ENCODE measurements at regions not wholly inside any gene's neighbourhood (a gene's known extent, or its start where the extent isn't known, plus 50 kb on each side); places are given as distances from the start of the nearest gene placed in this dataset.

DNA sequence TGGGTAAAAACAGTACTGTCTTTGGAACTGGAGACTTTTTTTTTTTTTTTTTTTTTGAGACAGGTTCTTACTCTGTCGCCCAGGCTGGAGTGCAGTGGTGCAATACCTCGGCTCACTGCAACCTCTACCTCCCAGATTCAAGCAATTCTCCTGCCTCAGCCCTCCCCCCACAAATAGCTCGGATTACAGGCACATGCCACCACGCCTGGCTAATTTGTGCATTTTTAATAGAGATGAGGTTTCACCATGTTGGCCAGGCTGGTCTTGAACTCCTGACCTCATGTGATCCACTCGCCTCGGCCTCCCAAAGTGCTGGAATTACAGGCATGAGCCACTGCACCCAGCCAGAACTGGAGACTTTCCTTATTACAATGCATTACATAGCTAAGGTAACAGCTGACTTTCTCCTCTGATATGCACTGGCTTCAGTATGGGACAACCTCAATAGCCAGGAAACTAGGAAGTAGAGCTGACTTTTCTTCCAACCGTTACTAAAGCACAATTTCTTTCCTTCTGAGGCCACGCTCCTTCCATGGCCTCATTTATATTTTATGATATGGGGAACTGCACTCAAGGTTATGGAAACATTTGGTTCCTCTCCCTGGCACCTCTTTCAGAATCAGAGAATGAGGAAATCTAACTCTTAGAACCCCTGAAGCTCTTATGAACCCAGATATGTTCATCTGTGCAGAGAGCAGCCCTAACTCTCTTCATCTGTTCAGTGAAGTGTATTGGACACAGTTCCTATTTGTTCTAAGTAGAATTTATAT is 53.5 kb upstream of the FAM9B start:
- DNase-seq = no peak

DNA sequence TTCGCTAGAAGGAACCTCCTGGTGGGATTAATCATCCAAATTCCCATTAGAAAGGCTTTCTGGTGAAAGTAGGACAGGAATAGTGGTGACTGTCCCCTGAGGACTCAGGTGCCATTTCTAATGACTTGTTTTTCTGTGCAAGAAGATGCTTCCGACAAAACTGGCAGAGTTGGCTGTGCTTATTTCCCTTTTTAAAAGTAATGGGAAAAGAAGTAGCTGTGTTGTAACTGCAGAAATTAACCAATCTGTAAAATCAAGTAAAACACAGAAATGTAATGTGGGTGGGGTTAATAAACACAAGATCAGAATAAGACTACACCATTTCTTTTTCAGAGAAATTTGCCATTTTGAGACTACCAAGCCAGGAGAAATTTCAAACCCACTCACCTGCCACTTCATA is 55.0 kb upstream of the FAM9B start:
- in situ Hi-C loops (cut with HindIII; ENCODE audit: low pct_ligation_motif_present, low pct_unique_long_range_greater_than_20kb, low sequenced_read_pairs) = no loop called here
- DNase-seq = no peak

More for the DNA sequence above, 53.5 kb upstream of the FAM9B start:
- in situ Hi-C loops (cut with HindIII; ENCODE audit: low pct_ligation_motif_present, low pct_unique_long_range_greater_than_20kb, low sequenced_read_pairs) = no loop called here

DNA sequence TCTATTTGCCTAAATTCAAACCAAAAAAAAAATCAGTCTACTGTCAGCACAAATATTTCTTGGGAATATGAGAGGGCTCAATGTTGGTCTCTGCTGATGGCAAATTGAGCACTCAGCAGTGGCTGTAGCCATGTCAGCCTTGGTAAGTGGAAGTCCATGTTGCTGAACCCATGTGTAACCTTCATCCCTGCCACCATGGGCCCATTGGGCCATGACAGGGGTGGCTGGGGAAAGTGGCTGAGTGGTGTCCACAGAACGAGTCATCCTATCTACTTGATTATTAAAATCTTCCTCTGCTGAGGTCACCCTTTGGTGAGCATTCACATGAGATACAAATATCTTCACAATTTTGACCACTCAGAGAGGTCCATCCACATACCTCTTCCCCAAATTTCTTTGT is 56.8 kb upstream of the FAM9B start:
- in situ Hi-C loops (cut with HindIII; ENCODE audit: low pct_ligation_motif_present, low pct_unique_long_range_greater_than_20kb, low sequenced_read_pairs) = no loop called here
- DNase-seq = no peak

DNA sequence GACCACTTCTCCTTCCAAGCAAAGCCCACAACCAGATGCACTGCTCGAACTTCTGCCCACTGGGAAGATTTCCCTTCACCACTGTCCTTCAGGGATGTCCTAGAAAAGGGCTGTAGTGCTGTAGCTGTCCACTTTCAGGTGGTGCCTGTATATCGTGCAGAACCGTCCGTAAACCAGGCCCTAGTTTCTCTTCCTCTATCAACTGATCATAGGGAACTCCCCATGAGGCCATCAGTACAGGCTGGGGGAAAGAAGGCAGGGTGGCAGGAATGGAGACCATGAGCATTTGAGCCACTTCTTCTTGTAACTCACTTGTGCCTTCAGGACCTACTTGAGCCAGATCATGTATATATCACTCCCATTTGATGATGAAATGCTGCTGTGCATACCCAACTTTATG is 57.3 kb upstream of the FAM9B start:
- in situ Hi-C loops (cut with HindIII; ENCODE audit: low pct_ligation_motif_present, low pct_unique_long_range_greater_than_20kb, low sequenced_read_pairs) = no loop called here
- DNase-seq = no peak

DNA sequence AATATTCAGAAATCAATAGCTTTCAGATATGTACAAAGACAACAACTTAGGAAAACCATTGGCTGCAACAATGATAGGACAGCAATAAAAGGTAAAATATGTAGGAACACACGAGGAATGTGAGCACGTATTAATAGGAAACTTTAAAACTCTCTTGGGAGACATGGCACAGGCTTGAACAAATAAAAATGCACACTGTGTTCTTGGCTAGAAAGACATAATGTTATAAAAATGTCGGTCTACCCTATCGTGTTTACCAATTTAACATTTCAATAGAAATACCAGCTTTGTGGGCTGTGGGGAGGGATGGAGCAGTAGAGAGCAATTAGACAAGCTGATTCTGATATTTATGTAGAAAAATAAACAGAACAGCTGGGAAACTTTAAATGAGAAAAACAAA is 69.0 kb upstream of the FAM9B start:
- no peak for DNase-seq
- in situ Hi-C loops (cut with HindIII; ENCODE audit: low pct_ligation_motif_present, low pct_unique_long_range_greater_than_20kb, low sequenced_read_pairs) = no loop called here

DNA sequence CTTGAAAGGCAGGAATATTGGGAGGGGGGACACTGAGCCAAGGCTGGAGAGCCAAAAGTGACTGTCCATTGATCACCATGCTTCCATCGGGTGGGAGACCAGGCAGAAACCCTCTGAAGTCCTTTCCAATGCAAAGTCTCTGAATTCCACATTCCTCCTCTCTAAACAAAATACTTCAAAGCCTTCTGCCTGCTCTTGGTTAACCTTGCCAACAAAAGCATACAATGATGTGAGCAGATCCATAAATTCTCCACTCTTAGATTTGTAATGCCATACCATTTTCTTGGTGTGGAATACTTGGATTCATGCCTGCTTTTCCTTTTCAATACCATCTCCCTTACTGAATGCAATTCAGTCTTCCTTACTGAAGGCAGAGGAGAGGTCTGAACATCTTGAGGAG is 74.1 kb upstream of the FAM9B start:
- in situ Hi-C loops (cut with HindIII; ENCODE audit: low pct_ligation_motif_present, low pct_unique_long_range_greater_than_20kb, low sequenced_read_pairs) = no loop called here
- no peak for DNase-seq

DNA sequence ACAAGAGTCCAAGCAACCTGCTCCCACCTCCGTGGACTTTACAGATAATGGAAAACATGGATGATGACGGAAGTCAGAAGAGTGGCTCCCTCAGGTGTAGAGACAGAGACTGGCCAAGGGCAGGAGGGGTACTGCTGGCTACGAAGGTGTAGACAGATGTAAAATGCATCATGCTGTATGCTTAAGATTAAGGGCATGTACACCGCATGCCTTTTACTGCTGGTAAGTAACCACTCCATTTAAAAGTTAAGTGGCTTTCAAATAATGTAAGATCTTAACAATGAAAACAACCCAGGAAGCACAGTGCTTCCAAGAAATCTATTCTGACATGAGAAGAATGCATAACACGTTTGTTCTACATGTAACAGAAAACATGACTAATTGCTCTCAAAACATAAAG is 76.9 kb upstream of the FAM9B start:
- in situ Hi-C loops (cut with HindIII; ENCODE audit: low pct_ligation_motif_present, low pct_unique_long_range_greater_than_20kb, low sequenced_read_pairs) = no loop called here
- DNase-seq = no peak

DNA sequence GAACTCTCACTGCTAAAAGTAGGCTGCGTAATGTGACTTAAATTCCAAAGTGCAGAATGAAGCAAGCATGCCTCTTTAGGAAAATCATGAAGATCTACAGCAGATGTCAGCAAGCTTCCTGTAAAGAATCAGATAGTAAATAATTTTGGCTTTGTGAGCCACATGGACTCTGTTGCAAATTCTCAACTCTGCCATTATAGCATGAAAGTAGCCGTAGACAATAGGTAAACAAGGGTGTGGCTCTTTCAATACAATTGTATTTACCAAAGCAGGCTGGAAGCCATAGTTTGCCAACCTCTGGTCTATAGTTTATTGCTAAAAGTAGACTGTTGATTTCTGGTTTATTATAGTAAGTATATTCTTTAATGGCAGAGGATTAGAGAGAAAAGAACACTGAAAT is 80.3 kb upstream of the FAM9B start:
- in situ Hi-C loops (cut with HindIII; ENCODE audit: low pct_ligation_motif_present, low pct_unique_long_range_greater_than_20kb, low sequenced_read_pairs) = no loop called here

DNA sequence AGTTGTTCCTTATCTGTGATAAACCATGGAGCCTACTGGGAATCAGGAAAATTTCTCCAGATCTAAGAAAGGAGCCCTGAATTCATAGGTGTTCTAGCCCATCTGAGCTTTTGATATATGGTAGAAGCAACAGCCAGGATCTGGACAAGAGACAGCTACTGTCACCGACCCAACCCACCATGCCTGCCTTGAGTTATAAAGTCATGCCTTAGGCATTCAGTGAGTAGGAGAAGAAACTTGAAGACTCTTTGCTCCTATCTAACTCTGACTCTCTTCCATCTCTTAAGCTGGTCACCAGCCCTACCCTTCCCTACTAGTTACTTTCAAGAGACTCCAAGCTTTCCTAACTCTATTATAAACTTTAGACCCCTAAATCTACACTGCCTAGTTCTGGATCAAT is 83.9 kb upstream of the FAM9B start:
- in situ Hi-C loops (cut with HindIII; ENCODE audit: low pct_ligation_motif_present, low pct_unique_long_range_greater_than_20kb, low sequenced_read_pairs) = no loop called here
- DNase-seq = no peak

More for the DNA sequence above, 80.3 kb upstream of the FAM9B start:
- DNase-seq = no peak

DNA sequence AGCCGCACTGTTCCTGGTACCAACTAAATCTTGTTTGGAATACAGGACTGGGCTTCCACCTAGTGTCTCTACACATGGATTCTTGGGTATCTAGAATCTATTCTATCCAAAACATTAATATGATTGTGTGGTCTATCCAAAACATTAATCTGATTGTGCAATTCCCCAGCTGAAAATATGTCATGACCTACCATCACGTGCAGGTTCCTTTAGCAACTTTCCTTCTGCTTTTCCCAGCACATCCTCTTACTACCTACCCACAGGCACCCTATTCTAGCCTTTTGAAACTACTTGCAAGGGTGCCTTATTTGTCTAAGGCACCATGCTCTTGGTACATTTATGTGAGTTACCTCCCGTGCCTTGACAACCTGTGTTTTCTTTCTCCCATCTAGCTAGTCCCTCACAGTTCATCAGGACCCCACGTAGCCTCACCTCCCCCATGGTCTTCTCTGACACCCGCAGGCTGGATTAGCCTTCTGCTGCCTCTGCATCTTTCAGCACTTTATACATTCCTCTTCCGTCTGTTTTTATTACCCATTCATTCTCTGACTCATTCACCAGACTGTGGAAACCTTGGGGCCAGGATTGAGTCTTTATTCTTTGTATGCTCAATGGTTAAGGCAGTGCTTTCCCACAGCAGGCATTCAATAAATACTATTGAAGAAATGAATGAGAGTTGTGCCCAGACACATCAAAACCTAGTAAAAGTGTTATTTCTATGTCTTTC is 88.8 kb upstream of the FAM9B start:
- DNase-seq = no peak
- in situ Hi-C loops (cut with HindIII; ENCODE audit: low pct_ligation_motif_present, low pct_unique_long_range_greater_than_20kb, low sequenced_read_pairs) = no loop called here

DNA sequence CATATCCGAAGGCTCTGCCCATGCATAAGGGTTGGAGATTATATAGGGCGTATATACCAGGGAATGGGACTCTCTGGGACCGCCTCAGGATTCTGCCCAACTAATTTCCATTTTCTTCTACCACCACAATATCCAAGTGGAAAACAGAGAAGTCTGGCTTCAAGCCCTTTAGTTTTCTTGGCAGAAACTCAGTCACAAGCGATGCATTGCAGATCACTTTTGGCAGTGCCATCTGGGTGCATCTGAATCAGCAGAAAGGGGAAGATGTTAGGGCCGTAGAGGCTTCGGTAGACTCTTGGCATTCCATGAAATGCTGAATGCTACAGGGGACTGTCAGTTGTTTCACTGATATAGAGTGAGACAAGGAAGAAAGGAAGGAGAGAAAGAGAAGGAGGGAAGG is 94.1 kb upstream of the FAM9B start:
- no peak for DNase-seq
- in situ Hi-C loops (cut with HindIII; ENCODE audit: low pct_ligation_motif_present, low pct_unique_long_range_greater_than_20kb, low sequenced_read_pairs) = no loop called here

DNA sequence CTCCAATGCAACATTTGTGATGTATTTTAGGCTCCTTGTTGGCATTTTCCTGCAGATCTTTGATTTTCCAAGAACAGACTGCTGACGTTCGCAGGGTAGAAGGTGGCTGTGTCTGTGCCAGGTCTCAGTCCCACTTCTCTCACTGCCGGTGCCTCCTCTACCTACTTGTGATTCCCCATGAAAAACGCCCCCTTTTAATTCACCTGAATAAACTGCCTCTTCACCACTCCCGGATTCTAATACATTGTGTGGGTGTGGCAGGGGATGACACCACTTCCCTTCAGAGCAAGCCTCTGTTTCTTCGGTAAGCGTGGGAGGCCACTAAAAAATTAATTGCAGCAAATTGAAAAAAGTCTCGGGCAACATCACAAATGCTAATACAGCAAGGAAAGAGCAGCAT is 96.1 kb upstream of the FAM9B start:
- DNase-seq = no peak
- in situ Hi-C loops (cut with HindIII; ENCODE audit: low pct_ligation_motif_present, low pct_unique_long_range_greater_than_20kb, low sequenced_read_pairs) = no loop called here

DNA sequence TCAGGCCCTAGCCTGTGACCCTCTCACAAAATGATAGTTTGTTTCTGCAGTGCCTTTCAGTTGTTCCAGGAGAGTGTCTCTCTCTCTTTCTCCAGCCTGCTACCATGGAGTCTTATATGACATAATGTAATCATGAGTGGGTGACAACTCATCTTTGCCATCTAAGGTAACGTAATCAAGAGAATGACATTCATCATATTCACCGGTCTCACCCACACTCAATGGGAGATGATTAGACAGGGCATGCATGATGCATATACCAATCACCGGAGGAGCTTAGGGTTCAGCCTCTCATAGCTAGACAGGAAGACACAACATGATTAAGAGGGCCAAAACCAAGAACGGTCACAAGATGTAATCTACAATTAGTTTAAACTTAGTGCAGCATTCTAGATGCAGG is 97.1 kb upstream of the FAM9B start:
- in situ Hi-C loops (cut with HindIII; ENCODE audit: low pct_ligation_motif_present, low pct_unique_long_range_greater_than_20kb, low sequenced_read_pairs) = no loop called here
- no peak for DNase-seq

DNA sequence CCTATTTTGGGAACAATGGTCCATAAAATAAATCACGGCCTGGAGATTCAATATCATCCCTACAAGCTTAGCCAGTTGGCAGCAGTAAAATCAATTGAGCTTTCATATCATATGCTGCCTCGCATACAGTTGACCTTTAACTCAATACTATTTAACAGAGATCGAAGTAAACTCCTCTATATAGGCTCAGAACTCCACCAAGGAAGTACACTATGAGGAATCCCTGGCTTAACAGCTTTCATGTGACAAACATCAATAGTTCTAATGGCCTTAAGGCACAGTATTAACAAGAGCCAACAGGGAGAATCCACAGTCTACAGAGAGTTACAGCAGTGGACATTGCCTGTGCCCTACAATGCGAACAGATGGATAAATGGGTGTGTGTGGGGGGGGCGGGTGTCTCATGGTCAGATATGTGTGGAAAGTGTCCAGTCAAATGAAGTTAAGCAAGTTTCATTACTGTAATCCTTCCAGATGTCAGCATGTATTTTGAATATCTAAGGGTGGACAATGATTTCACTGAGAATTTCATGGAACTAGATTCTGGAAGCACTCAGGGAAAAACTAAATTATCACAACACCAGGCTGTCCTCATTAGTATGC is 98.2 kb upstream of the FAM9B start:
- DNase-seq = no peak
- in situ Hi-C loops (cut with HindIII; ENCODE audit: low pct_ligation_motif_present, low pct_unique_long_range_greater_than_20kb, low sequenced_read_pairs) = no loop called here

DNA sequence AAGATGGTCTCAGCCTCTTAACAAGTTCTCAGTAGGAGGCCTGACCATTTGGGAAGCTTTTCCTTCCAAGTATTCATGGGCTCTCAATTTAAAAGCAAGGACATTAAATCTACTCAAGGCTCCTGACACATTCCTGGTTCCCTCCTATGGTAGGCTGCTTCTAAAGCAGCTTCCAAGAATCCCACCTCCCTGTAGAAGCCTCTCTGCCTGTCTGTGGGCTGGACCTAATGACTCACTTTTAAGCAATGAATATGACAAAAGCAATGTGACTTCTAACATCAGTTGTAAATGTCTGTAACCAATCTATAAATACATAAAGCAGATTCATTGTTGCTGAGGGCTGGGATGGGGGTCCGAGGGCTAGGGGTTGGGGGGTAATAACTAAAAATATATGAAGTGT is 99.5 kb upstream of the FAM9B start:
- no peak for DNase-seq
- in situ Hi-C loops (cut with HindIII; ENCODE audit: low pct_ligation_motif_present, low pct_unique_long_range_greater_than_20kb, low sequenced_read_pairs) = no loop called here

DNA sequence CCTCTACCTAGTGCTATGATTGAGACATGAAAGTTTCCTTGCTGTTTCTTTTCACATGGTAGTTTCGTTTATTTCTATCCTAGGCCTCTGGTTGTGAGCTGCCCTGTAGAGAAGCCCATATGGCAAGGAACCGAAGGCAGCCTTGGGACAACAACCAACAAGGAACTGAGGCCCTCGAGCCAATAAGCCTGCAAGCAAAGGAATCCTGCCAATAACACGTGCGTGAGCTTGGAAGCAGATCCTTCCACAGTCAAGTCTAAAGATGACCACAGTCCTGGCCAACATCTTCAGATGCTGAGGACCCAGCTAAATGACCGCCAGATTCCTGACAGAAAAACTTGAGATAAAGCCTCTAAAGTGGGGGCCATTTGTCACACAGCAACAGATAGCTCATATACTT is 100.4 kb upstream of the FAM9B start:
- no peak for DNase-seq
- in situ Hi-C loops (cut with HindIII; ENCODE audit: low pct_ligation_motif_present, low pct_unique_long_range_greater_than_20kb, low sequenced_read_pairs) = no loop called here

DNA sequence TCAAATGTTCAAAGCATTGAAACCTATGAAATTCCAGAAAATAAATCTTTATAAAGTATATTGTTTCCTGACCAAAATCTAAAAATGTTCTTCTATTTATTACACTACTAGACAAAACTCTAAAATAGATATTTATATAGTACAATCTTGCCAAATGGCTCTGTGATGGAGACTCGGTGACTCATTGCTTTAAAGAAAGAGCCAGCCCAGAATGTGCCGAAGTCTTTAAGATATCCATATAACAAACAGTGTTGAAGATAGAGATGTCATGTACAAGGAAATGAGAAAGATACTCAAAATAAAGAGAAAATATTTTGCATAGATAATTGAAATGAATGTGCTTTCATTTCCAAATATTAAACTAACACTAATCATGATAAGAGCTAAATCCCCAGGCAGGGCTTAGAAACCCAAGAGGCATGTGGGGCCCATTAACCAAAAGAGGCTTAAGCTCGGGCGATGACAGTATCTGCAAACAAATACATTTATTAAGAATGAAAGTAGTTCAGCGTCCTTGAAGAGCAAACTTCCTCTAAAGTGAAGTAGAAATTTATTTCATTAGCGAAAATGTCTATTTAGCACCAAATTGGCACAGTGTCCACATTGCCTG is 102.1 kb upstream of the FAM9B start:
- in situ Hi-C loops (cut with HindIII; ENCODE audit: low pct_ligation_motif_present, low pct_unique_long_range_greater_than_20kb, low sequenced_read_pairs) = no loop called here
- no peak for DNase-seq

DNA sequence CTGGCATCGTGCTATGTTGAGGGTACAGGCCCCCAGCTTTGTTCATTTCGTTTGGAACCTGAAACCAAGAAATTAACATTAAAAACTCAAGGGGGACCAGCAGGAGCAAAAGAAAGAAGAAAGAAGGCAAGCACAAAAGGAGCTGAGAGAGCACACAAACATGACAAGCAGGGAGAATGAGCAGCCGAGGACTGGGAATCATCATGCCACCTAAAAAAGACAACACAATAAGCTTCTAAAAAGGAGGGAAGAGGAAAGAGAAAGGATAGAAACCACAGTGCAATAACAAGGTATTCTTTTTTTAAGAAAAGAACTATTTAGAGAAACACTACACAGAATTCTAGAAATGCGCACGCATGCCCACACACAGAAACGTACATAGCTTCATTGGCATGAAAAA is 103.2 kb upstream of the FAM9B start:
- in situ Hi-C loops (cut with HindIII; ENCODE audit: low pct_ligation_motif_present, low pct_unique_long_range_greater_than_20kb, low sequenced_read_pairs) = no loop called here
- DNase-seq = no peak

DNA sequence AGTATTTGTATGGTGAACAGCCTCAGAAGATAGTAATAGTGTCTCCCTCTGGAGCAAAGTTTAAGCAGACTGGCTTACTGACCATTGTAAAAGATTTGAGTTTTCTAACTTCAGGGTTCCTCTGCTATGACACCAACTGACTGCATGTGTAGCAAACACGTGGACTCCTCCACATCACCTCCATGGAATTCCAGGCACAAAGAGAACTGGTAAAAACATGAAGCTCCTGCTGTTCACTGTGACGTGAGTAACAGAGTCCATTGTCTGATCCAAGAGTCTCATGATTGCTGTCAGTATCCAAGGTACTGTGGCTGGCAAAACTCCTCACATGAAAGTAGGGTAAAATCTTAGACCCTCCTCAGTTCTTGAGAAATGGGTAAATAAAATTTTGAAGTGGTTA is 107.6 kb upstream of the FAM9B start:
- DNase-seq = no peak
- in situ Hi-C loops (cut with HindIII; ENCODE audit: low pct_ligation_motif_present, low pct_unique_long_range_greater_than_20kb, low sequenced_read_pairs) = no loop called here

Measured in ACHN (cell line).